Thymus (tissue), 11 donors: ENCODE measurements at regions not wholly inside any gene's neighbourhood (a gene's known extent, or its start where the extent isn't known, plus 50 kb on each side); places are given as distances from the start of the nearest gene placed in this dataset.

Experiments used
- DNase-seq, 9 donors: peaks; one replicate each; pipeline ENCODE4 v3.0.0-alpha.2; 2013; ENCODE audit warnings: low spot score in 9 of 9, low read depth in 6 of 9, missing footprints in 1 of 9
- H3K27ac ChIP-seq, 2 donors: one replicate each; pipeline ENCODE4 v1.5.1; 2013; ENCODE audit warnings: control low read depth in 1 of 2, low read depth in 1 of 2, low read length in 1 of 2, mild to moderate bottlenecking in 1 of 2, moderate library complexity in 1 of 2
- H3K27me3 ChIP-seq, 2 donors: one replicate each; pipeline ENCODE4 v1.5.1; 2013; ENCODE audit warnings: low read length in 1 of 2; ENCODE audit not compliant: control insufficient read depth in 2 of 2, insufficient read depth in 1 of 2
- H3K36me3 ChIP-seq, 2 donors: one replicate each; pipeline ENCODE4 v1.5.1; 2013; ENCODE audit warnings: low read length in 1 of 2, mild to moderate bottlenecking in 1 of 2, moderate library complexity in 1 of 2; ENCODE audit not compliant: control insufficient read depth in 2 of 2, insufficient read depth in 2 of 2
- H3K4me1 ChIP-seq, 2 donors: one replicate each; pipeline ENCODE4 v1.5.1; 2013; ENCODE audit warnings: low read length in 2 of 2; ENCODE audit not compliant: control insufficient read depth in 2 of 2, insufficient read depth in 2 of 2
- H3K4me3 ChIP-seq, 2 donors: one replicate each; pipeline ENCODE4 v1.5.1; 2013; ENCODE audit warnings: low read length in 2 of 2, control low read depth in 1 of 2, mild to moderate bottlenecking in 1 of 2
- H3K9me3 ChIP-seq, 2 donors: one replicate each; pipeline ENCODE4 v1.5.1; 2013; ENCODE audit warnings: low read length in 1 of 2, mild to moderate bottlenecking in 1 of 2; ENCODE audit not compliant: control insufficient read depth in 2 of 2, insufficient read depth in 1 of 2
- WGBS: extraction: QIAGEN DNeasy Blood & Tissue Kit; methylation state at CpG from one replicate; pipeline ENCODE4 v1.1.7; 2013; 5-methylcytosine and 5-hydroxymethylcytosine counted together
- donor health status: healthy.

DNA sequence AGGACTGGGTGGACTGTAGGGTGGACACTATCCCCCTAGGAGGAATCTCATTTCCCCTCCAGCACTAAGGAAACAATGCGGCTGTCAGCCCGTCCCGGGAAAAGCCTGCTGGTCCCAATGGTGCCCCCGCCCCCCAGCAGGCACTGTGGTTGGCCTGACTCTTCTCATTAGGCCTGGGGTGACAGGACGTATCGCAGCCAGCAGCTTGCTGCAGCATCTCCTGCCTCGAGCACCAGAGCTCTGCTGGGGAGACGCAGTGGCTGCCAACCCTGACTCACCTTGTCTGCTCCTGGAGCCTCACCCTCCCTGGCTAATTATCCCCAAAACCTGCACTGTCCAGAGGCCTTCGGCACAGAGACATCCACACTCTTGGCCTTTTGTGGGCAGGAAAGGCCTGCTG lies 115.1 kb upstream of the GJB5 start:
- WGBS: 75% methylated on average over 9 of the region's 9 CpGs
- DNase-seq: no peak
- no peak overlapping the region for H3K4me3 ChIP-seq

DNA sequence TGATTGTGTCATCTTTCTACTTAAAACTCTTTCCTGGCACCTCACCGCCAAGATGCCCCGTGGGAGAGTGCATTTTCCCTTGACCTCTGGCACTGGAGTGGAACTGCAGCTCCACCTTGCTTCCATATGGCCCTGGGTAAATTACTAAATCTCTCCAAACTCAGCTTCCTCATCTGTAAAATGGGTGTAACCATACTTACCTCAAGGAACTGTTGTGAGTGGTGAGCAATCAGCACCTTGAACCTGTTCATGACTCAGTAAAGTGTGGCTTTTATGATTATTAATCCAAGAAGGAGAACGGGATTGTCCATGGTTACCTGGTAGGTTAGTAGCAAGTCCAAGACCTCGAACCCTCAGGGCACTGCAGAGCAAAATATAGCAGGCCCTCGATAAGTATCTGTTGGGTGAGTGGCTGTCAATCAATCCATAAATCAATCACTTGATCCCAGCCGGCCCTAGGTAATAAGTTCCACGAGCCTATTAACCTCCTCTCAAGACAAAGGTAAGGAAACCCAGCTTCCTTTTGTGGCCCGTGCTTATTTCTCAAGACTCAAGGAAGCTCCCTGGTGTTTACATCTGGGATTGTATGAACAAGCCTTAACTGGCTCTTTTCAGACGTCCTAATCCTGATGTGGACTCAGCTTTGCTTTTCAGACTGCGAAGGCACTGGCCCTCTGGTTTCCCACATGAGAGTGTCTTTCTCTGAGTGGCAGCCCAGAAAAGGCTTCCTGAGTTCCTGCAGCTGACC lies 114.0 kb upstream of the GJB5 start:
- Histone ChIP-seq H3K27me3 (no peaks in the 10 kb centered on the region), H3K4me1 (no peaks in the 10 kb centered on the region), H3K27ac (no peak overlapping the region), H3K9me3 (no peaks in the 10 kb centered on the region), H3K36me3 (no peaks in the 10 kb centered on the region), H3K4me3 (no peak overlapping the region)
- WGBS: 60% methylated on average over 10 of the region's 10 CpGs
- DNase-seq: no peak

More for the DNA sequence above, 115.1 kb upstream of the GJB5 start:
- H3K27ac ChIP-seq: no peak overlapping the region
- H3K36me3 ChIP-seq: no peaks in the 10 kb centered on the region
- no peaks in the 10 kb centered on the region for H3K27me3 ChIP-seq
- H3K4me1 ChIP-seq: no peaks in the 10 kb centered on the region
- no peaks in the 10 kb centered on the region for H3K9me3 ChIP-seq

GRCh38 chr1:34642679-34643078 lies 112.2 kb upstream of the GJB5 start:
- Histone ChIP-seq H3K27me3 (no peaks in the 10 kb centered on the region), H3K4me3 (no peak overlapping the region), H3K27ac (no peak overlapping the region), H3K36me3 (no peaks in the 10 kb centered on the region), H3K9me3 (no peaks in the 10 kb centered on the region), H3K4me1 (no peaks in the 10 kb centered on the region)
- 77% methylated on average over 1 of the region's 1 CpG for WGBS
- DNase-seq: no peak

GRCh38 chr1:34645109-34645688 lies 109.6 kb upstream of the GJB5 start:
- 48% methylated on average over 7 of the region's 7 CpGs for WGBS
- no peak overlapping the region for H3K27ac ChIP-seq
- no peak for DNase-seq

DNA sequence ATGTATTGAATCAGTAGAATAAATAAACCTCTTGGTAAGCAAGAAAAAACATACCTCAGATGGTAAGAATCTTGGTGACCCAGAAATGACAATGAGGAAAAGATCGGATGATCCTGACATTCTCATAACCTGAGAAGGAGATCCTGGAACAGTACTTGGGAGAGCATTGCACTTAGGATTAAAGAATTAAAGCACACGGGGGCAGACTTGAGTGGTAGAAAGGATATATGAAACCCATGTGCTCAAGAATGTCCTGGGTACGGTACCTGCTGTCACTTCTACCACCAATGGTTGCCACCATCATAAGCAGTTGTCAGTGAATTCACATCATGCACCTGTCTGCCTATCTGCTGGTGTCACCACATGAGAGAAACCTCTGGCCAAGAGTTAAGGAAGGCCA lies 108.9 kb upstream of the GJB5 start:
- Histone ChIP-seq H3K36me3 (no peaks in the 10 kb centered on the region), H3K27ac (no peak overlapping the region), H3K27me3 (no peaks in the 10 kb centered on the region), H3K4me3 (no peak overlapping the region), H3K9me3 (no peaks in the 10 kb centered on the region), H3K4me1 (no peaks in the 10 kb centered on the region)
- 86% methylated on average over 3 of the region's 3 CpGs for WGBS
- DNase-seq: no peak

More at GRCh38 chr1:34645109-34645688, 109.6 kb upstream of the GJB5 start:
- no peaks in the 10 kb centered on the region for H3K9me3 ChIP-seq
- no peak overlapping the region for H3K4me3 ChIP-seq
- H3K36me3 ChIP-seq: no peaks in the 10 kb centered on the region
- no peaks in the 10 kb centered on the region for H3K27me3 ChIP-seq
- H3K4me1 ChIP-seq: no peaks in the 10 kb centered on the region

DNA sequence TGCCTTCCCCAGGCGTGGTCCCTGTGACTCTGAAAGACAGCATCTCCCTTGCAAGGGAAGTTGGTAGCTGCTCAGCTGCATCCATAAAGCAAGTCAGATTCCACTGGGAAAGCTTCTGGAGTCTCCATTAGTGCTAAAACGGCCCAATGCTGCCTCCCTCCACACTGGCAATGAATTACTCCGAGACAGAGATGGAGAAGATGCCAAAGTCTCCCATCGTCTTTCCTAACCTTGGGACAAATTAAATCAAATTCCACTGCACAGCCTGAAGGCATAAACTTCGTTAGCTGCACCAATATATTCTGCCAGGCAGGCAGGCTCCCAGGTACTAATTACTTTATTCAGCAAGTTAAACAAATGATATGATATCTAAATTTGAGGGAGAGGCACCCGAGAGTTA lies 106.3 kb upstream of the GJB5 start:
- Histone ChIP-seq H3K27me3 (no peaks in the 10 kb centered on the region), H3K36me3 (no peaks in the 10 kb centered on the region), H3K4me3 (no peak overlapping the region), H3K27ac (no peak overlapping the region), H3K4me1 (no peaks in the 10 kb centered on the region), H3K9me3 (no peaks in the 10 kb centered on the region)
- no peak for DNase-seq
- 84% methylated on average over 6 of the region's 6 CpGs for WGBS

DNA sequence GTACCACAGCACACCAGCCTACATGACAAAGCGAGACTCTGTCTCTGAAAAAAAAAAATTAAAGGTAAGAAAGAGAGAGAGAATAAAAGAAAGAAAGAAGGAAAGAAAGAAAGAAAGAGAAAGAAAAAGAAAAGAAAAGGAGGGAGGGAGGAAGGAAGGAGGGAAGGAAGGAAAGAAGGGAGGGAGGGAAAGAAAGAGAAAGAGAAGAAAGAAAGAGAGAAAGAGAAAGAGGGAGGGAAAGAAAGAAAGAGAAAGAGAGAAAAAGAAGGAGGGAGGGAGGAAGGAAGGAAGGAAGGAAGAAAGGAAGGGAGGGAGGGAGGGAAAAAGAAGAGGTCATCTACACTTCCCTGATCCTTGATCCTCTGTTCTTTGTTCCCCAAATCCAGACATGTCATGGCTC lies 104.8 kb upstream of the GJB5 start:
- H3K9me3 ChIP-seq: no peaks in the 10 kb centered on the region
- no peak overlapping the region for H3K4me3 ChIP-seq
- H3K27ac ChIP-seq: no peak overlapping the region
- no peaks in the 10 kb centered on the region for H3K27me3 ChIP-seq
- H3K36me3 ChIP-seq: no peaks in the 10 kb centered on the region
- H3K4me1 ChIP-seq: no peaks in the 10 kb centered on the region
- DNase-seq: no peak
- 98% methylated on average over 1 of the region's 1 CpG for WGBS

DNA sequence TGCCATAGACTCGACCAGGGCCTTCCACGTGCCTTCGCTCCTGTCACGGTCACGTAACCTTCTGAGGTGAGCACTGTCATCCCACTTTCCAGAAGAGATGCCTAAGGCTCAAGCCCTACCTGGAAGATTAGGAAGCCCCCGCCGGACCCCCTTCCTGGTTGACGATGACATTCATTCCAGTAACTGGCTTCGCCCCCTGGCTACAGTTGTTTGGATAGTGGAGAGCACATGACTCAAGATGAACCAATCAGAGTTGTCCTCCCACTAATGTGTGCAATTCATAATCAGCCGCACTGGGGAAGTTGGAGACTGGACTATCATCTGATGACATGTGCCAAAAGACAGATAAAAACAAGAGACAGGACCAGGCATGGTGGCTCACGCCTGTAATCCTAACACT lies 104.0 kb upstream of the GJB5 start:
- WGBS: 95% methylated on average over 11 of the region's 11 CpGs

DNA sequence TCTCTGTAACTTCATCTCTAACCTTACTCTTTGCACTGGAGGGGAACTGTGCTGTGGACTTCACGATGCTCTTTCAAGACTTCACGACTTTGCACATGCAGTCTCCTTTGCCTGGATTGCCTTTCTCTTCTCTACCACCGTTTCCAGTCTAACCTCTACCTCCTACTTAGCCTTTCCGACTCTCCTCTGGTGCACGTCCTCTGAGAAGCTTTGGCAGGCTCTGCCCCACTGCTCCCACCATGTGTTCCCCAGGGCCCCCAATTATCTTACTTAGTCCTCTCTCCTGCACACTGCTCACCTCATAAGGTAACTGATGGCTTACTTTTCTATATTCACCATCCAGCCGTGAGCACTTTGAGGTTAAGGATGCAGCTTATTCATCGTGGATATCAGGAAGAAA lies 101.7 kb upstream of the GJB5 start:
- Histone ChIP-seq H3K4me3 (no peak overlapping the region), H3K4me1 (no peaks in the 10 kb centered on the region), H3K27ac (no peak overlapping the region), H3K27me3 (no peaks in the 10 kb centered on the region), H3K36me3 (no peaks in the 10 kb centered on the region), H3K9me3 (no peaks in the 10 kb centered on the region)
- no peak for DNase-seq
- WGBS: 85% methylated on average over 7 of the region's 7 CpGs

More for the DNA sequence above, 104.0 kb upstream of the GJB5 start:
- H3K27me3 ChIP-seq: no peaks in the 10 kb centered on the region
- no peaks in the 10 kb centered on the region for H3K36me3 ChIP-seq
- no peak for DNase-seq
- no peaks in the 10 kb centered on the region for H3K4me1 ChIP-seq
- H3K4me3 ChIP-seq: no peak overlapping the region
- H3K9me3 ChIP-seq: no peaks in the 10 kb centered on the region
- no peak overlapping the region for H3K27ac ChIP-seq
